HEK293 (cell line): ENCODE measurements at regions not wholly inside any gene's neighbourhood (a gene's known extent, or its start where the extent isn't known, plus 50 kb on each side); places are given as distances from the start of the nearest gene placed in this dataset.

Experiments
- CTCF ChIA-PET: fragments of 350-600 bp; formaldehyde crosslinking; extraction: SDS; loops from one replicate; lab custom pipeline; 2021; ENCODE audit warnings: antibody characterized with exemption; lab: Yijun Ruan, JAX
- POLR2A ChIA-PET: fragments of 300-600 bp; formaldehyde crosslinking; extraction: SDS; loops from one replicate; lab custom pipeline; 2020; ENCODE audit warnings: antibody characterized with exemption, inconsistent platforms; lab: Yijun Ruan, JAX
- H3K27ac ChIP-seq: fragments of 200-500 bp; sonication (Bioruptor generic); 2 replicates; pipeline ENCODE4 v1.5.1; 2014; ENCODE audit warnings: low read depth, low read length, control low read depth, inconsistent platforms; ENCODE audit errors: extremely low read depth
- H3K36me3 ChIP-seq, 2 experiments: fragments of 200-500 bp in 1 of 2; sonication (Bioruptor generic) in 1 of 2; 1 replicate in 1 of 2; 2 replicates in 1 of 2; pipeline ENCODE4 v1.5.1; 2014 to 2017; ENCODE audit warnings: inconsistent platforms in 2 of 2, low read length in 2 of 2; ENCODE audit not compliant: control insufficient read depth in 2 of 2, insufficient read depth in 1 of 2
- H3K4me1 ChIP-seq: fragments of 200-500 bp; sonication (Bioruptor generic); 2 replicates; pipeline ENCODE4 v1.5.1; 2014; ENCODE audit warnings: mild to moderate bottlenecking, low read length, inconsistent platforms; ENCODE audit not compliant: control insufficient read depth, insufficient read depth
- H3K4me3 ChIP-seq: 2 replicates; pipeline ENCODE4 v1.5.1; 2011; ENCODE audit warnings: low read depth, mild to moderate bottlenecking, control low read depth, low read length, moderate library complexity
- H3K9me3 ChIP-seq: fragments of 200-500 bp; sonication (Bioruptor generic); 2 replicates; pipeline ENCODE4 v1.5.1; 2014; ENCODE audit warnings: low read depth, low read length, inconsistent platforms; ENCODE audit not compliant: control insufficient read depth, insufficient read depth
- BCL11A ChIP-seq: fragments of 450-650 bp; formaldehyde crosslinking; IDR thresholded peaks from 2 replicates; pipeline ENCODE4 v1.5.1; 2016; ENCODE audit warnings: low read depth, missing biosample characterization, missing genetic modification characterization
- HOXC10 ChIP-seq: sonication (generic); formaldehyde crosslinking; IDR thresholded peaks from 2 replicates; pipeline ENCODE4 v1.8.1; 2023; ENCODE audit warnings: mild to moderate bottlenecking, missing genetic modification reagents
- HOXD13 ChIP-seq: sonication (generic); formaldehyde crosslinking; IDR thresholded peaks from 2 replicates; pipeline ENCODE4 v1.8.0; 2022; ENCODE audit warnings: missing genetic modification reagents, borderline replicate concordance
- KLF1 ChIP-seq: fragments of 450-650 bp; formaldehyde crosslinking; IDR thresholded peaks from 2 replicates; pipeline ENCODE4 v1.5.1; 2016; ENCODE audit warnings: missing biosample characterization, missing genetic modification characterization
- MEIS1 ChIP-seq: sonication (generic); formaldehyde crosslinking; IDR thresholded peaks from 2 replicates; pipeline ENCODE4 v1.8.1; 2022; ENCODE audit warnings: missing genetic modification reagents, mild to moderate bottlenecking, borderline replicate concordance
- SCRT2 ChIP-seq: fragments of 450-650 bp; formaldehyde crosslinking; IDR thresholded peaks from 2 replicates; pipeline ENCODE4 v1.5.1; 2016; ENCODE audit warnings: missing biosample characterization, missing genetic modification characterization
- YY2 ChIP-seq: fragments of 450-650 bp; formaldehyde crosslinking; IDR thresholded peaks from 2 replicates; pipeline ENCODE4 v1.5.1; 2016; ENCODE audit warnings: missing biosample characterization, missing genetic modification characterization
- ZBTB17 ChIP-seq: fragments of 450-650 bp; formaldehyde crosslinking; IDR thresholded peaks from 2 replicates; pipeline ENCODE4 v1.5.1; 2016; ENCODE audit warnings: missing biosample characterization, missing genetic modification characterization
- ZBTB7A ChIP-seq: fragments of 450-650 bp; formaldehyde crosslinking; IDR thresholded peaks from 2 replicates; pipeline ENCODE4 v1.5.1; 2016; ENCODE audit warnings: low read depth, missing biosample characterization, missing genetic modification characterization
- ZBTB8A ChIP-seq: fragments of 450-650 bp; formaldehyde crosslinking; IDR thresholded peaks from 2 replicates; pipeline ENCODE4 v1.5.1; 2016; ENCODE audit warnings: missing biosample characterization, missing genetic modification characterization
- ZNF169 ChIP-seq: fragments of 450-650 bp; formaldehyde crosslinking; IDR thresholded peaks from 2 replicates; pipeline ENCODE4 v1.5.1; 2016; ENCODE audit warnings: missing biosample characterization, missing genetic modification characterization
- ZNF174 ChIP-seq: fragments of 450-650 bp; formaldehyde crosslinking; IDR thresholded peaks from 2 replicates; pipeline ENCODE4 v1.5.0; 2017; ENCODE audit warnings: missing biosample characterization, mild to moderate bottlenecking, missing genetic modification characterization
- ZNF2 ChIP-seq: fragments of 450-650 bp; formaldehyde crosslinking; IDR thresholded peaks from 2 replicates; pipeline ENCODE4 v1.5.1; 2016; ENCODE audit warnings: missing biosample characterization, missing genetic modification characterization
- ZNF211 ChIP-seq: fragments of 450-650 bp; formaldehyde crosslinking; IDR thresholded peaks from 2 replicates; pipeline ENCODE4 v1.5.1; 2016; ENCODE audit warnings: low read depth, missing biosample characterization, missing genetic modification characterization
- ZNF248 ChIP-seq: fragments of 450-650 bp; formaldehyde crosslinking; IDR thresholded peaks from 2 replicates; pipeline ENCODE4 v1.5.1; 2017; ENCODE audit warnings: missing biosample characterization, missing genetic modification characterization
- ZNF274 ChIP-seq, 2 experiments: fragments of 200-500 bp in 1 of 2; fragments of 450-650 bp in 1 of 2; sonication (Bioruptor generic) in 1 of 2; formaldehyde crosslinking in 1 of 2; IDR thresholded peaks; 2 replicates each; pipeline versions ENCODE4 v1.5.1 to v1.6.1; 2014 to 2016; ENCODE audit warnings: borderline replicate concordance in 1 of 2, inconsistent platforms in 1 of 2, low read length in 1 of 2, missing biosample characterization in 1 of 2, missing genetic modification characterization in 1 of 2
- ZNF366 ChIP-seq: fragments of 450-650 bp; formaldehyde crosslinking; conservative IDR thresholded peaks from 2 replicates; pipeline ENCODE4 v1.5.1; 2016; ENCODE audit warnings: missing biosample characterization, missing genetic modification characterization
- ZNF391 ChIP-seq: fragments of 450-650 bp; formaldehyde crosslinking; IDR thresholded peaks from 2 replicates; pipeline ENCODE4 v1.5.1; 2016; ENCODE audit warnings: low read depth, missing biosample characterization, missing genetic modification characterization, borderline replicate concordance
- ZNF423 ChIP-seq: fragments of 450-650 bp; formaldehyde crosslinking; IDR thresholded peaks from 2 replicates; pipeline ENCODE4 v1.5.1; 2016; ENCODE audit warnings: missing biosample characterization, missing genetic modification characterization
- ZNF514 ChIP-seq: fragments of 450-650 bp; formaldehyde crosslinking; IDR thresholded peaks from 2 replicates; pipeline ENCODE4 v1.5.1; 2016; ENCODE audit warnings: missing biosample characterization, missing genetic modification characterization
- ZNF623 ChIP-seq: fragments of 450-650 bp; formaldehyde crosslinking; IDR thresholded peaks from 2 replicates; pipeline ENCODE4 v1.5.1; 2016; ENCODE audit warnings: missing biosample characterization, missing genetic modification characterization
- ZNF654 ChIP-seq: fragments of 450-650 bp; formaldehyde crosslinking; IDR thresholded peaks from 2 replicates; pipeline ENCODE4 v1.5.1; 2016; ENCODE audit warnings: low read depth, missing biosample characterization, missing genetic modification characterization
- ZNF658 ChIP-seq: fragments of 450-650 bp; formaldehyde crosslinking; IDR thresholded peaks from 2 replicates; pipeline ENCODE4; 2016; ENCODE audit warnings: missing biosample characterization, missing genetic modification characterization
- ZNF76 ChIP-seq: fragments of 450-650 bp; formaldehyde crosslinking; IDR thresholded peaks from 2 replicates; pipeline ENCODE4; 2016; ENCODE audit warnings: low read depth, missing biosample characterization, missing genetic modification characterization, borderline replicate concordance
- ZNF777 ChIP-seq: fragments of 450-650 bp; formaldehyde crosslinking; IDR thresholded peaks from 2 replicates; pipeline ENCODE4 v1.5.1; 2017; ENCODE audit warnings: missing biosample characterization, missing genetic modification characterization, borderline replicate concordance
- TF ChIP-seq, protein P1 (sequence below): fragments of 450-650 bp; formaldehyde crosslinking; IDR thresholded peaks from 2 replicates; pipeline ENCODE4 v1.5.1; 2016; ENCODE audit warnings: missing biosample characterization, missing genetic modification characterization
- TF ChIP-seq, protein P2 (sequence below): fragments of 450-650 bp; formaldehyde crosslinking; IDR thresholded peaks from 2 replicates; pipeline ENCODE4 v1.5.1; 2017; ENCODE audit warnings: missing biosample characterization, missing genetic modification characterization
- TF ChIP-seq, protein P3 (sequence below): fragments of 450-650 bp; formaldehyde crosslinking; IDR thresholded peaks from 2 replicates; pipeline ENCODE4 v1.5.1; 2016; ENCODE audit warnings: missing biosample characterization, missing genetic modification characterization
- TF ChIP-seq, protein P4 (sequence below): fragments of 450-650 bp; formaldehyde crosslinking; optimal IDR thresholded peaks from 2 replicates; pipeline ENCODE3; 2016; ENCODE audit warnings: missing biosample characterization, mild to moderate bottlenecking, missing genetic modification characterization
- TF ChIP-seq, protein P5 (sequence below): fragments of 450-650 bp; formaldehyde crosslinking; IDR thresholded peaks from 2 replicates; pipeline ENCODE4 v1.5.1; 2016; ENCODE audit warnings: missing biosample characterization, missing genetic modification characterization

DNA sequence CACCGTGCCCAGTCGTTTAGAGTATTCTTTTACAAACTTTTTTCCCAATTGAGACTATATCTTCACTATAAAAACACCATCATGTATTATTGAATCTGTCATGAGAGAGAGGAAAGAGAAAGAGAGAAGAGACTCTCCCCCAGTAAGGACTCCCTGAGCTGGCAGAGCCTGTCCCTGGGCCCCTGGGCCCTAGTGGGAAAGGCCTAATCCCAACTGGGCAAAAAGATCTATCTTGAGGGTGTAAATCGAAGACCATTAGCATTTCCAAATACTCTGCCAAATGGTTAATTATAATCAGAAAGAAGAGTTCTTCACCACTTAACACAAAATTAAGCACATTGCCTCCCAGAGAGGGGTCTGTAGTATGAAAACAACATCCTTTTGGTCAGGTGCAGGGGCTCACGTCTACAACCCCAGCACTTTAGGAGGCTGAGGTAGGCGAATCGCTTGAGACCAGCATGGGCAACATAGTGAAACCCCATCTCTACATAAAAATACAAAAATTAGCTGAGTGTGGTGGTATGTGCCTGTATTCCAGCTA is 108.2 kb downstream of the SKIDA1 start:
- Histone ChIP-seq H3K4me1 (no peaks in the 10 kb centered on the region), H3K36me3 (no peaks in the 10 kb centered on the region), H3K27ac (no peak overlapping the region), H3K4me3 (no peak overlapping the region), H3K9me3 (no peaks in the 10 kb centered on the region)
- POLR2A ChIA-PET = no interaction called here
- CTCF ChIA-PET = no interaction called here
- TF ChIP-seq, protein P1, sequence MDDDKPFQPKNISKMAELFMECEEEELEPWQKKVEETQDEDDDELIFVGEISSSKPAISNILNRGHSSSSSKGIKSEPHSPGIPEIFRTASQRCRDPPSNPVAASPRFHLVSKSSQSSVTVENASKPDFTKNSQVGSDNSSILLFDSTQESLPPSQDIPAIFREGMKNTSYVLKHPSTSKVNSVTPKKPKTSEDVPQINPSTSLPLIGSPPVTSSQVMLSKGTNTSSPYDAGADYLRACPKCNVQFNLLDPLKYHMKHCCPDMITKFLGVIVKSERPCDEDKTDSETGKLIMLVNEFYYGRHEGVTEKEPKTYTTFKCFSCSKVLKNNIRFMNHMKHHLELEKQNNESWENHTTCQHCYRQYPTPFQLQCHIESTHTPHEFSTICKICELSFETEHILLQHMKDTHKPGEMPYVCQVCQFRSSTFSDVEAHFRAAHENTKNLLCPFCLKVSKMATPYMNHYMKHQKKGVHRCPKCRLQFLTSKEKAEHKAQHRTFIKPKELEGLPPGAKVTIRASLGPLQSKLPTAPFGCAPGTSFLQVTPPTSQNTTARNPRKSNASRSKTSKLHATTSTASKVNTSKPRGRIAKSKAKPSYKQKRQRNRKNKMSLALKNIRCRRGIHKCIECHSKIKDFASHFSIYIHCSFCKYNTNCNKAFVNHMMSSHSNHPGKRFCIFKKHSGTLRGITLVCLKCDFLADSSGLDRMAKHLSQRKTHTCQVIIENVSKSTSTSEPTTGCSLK = no peak
- TF ChIP-seq ZNF391 (tag by site-specific recombination) (no peak), ZBTB8A (tag by site-specific recombination) (no peak), ZNF423 (no peak), ZNF514 (tag by site-specific recombination) (no peak), BCL11A (no peak), ZNF169 (no peak), HOXC10 (CRISPR knock-in tag) (no peak), ZBTB7A (tag by site-specific recombination) (no peak), YY2 (tag by site-specific recombination) (no peak), MEIS1 (CRISPR knock-in tag) (no peak)
- TF ChIP-seq, protein P2, sequence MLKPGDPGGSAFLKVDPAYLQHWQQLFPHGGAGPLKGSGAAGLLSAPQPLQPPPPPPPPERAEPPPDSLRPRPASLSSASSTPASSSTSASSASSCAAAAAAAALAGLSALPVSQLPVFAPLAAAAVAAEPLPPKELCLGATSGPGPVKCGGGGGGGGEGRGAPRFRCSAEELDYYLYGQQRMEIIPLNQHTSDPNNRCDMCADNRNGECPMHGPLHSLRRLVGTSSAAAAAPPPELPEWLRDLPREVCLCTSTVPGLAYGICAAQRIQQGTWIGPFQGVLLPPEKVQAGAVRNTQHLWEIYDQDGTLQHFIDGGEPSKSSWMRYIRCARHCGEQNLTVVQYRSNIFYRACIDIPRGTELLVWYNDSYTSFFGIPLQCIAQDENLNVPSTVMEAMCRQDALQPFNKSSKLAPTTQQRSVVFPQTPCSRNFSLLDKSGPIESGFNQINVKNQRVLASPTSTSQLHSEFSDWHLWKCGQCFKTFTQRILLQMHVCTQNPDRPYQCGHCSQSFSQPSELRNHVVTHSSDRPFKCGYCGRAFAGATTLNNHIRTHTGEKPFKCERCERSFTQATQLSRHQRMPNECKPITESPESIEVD (tag by site-specific recombination) = no peak
- TF ChIP-seq, protein P3, sequence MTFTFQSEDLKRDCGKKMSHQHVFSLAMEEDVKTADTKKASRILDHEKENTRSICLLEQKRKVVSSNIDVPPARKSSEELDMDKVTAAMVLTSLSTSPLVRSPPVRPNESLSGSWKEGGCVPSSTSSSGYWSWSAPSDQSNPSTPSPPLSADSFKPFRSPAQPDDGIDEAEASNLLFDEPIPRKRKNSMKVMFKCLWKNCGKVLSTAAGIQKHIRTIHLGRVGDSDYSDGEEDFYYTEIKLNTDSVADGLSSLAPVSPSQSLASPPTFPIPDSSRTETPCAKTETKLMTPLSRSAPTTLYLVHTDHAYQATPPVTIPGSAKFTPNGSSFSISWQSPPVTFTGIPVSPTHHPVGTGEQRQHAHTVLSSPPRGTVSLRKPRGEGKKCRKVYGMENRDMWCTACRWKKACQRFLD (tag by site-specific recombination) = no peak
- TF ChIP-seq, protein P4, sequence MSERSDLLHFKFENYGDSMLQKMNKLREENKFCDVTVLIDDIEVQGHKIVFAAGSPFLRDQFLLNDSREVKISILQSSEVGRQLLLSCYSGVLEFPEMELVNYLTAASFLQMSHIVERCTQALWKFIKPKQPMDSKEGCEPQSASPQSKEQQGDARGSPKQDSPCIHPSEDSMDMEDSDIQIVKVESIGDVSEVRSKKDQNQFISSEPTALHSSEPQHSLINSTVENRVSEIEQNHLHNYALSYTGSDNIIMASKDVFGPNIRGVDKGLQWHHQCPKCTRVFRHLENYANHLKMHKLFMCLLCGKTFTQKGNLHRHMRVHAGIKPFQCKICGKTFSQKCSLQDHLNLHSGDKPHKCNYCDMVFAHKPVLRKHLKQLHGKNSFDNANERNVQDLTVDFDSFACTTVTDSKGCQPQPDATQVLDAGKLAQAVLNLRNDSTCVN (tag by site-specific recombination) = no peak

DNA sequence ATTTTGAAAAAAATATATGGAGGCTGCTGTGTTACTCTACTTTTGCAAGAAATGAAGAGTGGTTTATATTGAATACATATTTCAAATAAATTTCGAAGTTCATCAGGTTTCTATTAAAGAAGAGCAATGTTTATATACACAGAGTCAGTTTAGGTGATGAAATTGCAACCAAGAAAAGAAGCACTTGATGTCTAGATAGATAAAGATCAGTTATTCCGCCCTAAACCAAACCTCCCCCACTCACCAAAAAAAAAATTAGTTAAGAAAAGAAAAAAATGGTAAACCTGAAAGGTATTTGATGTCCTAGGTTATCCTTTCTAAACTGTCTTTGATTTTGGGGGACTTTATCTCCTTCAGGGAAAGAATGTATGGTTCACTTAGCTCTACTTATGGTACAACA is 111.8 kb downstream of the SKIDA1 start:
- ChIA-PET CTCF (interaction anchor here (0.6 kb wide), 1 partner anchor 558 kb away, joined by 3 read pairs; no protein-coding TSS in a partner anchor), POLR2A (no interaction called here)
- Histone ChIP-seq H3K27ac (no peak overlapping the region), H3K9me3 (no peaks in the 10 kb centered on the region), H3K4me3 (no peak overlapping the region), H3K4me1 (no peaks in the 10 kb centered on the region), H3K36me3 (no peaks in the 10 kb centered on the region)
- no peak for TF ChIP-seq ZNF76 (tag by site-specific recombination)
- TF ChIP-seq SCRT2 (tag by site-specific recombination) = no peak
- no peak for TF ChIP-seq ZNF211
- TF ChIP-seq ZNF777 (tag by site-specific recombination) = no peak
- no peak for TF ChIP-seq ZNF174 (tag by site-specific recombination)
- no peak for TF ChIP-seq ZNF623 (tag by site-specific recombination)
- TF ChIP-seq KLF1 (tag by site-specific recombination) = no peak
- no peak for TF ChIP-seq ZNF366 (tag by site-specific recombination)
- TF ChIP-seq, protein P5, sequence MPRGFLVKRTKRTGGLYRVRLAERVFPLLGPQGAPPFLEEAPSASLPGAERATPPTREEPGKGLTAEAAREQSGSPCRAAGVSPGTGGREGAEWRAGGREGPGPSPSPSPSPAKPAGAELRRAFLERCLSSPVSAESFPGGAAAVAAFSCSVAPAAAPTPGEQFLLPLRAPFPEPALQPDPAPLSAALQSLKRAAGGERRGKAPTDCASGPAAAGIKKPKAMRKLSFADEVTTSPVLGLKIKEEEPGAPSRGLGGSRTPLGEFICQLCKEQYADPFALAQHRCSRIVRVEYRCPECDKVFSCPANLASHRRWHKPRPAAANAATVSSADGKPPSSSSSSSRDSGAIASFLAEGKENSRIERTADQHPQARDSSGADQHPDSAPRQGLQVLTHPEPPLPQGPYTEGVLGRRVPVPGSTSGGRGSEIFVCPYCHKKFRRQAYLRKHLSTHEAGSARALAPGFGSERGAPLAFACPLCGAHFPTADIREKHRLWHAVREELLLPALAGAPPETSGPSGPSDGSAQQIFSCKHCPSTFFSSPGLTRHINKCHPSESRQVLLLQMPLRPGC (tag by site-specific recombination) = no peak
- TF ChIP-seq ZNF2 = no peak
- TF ChIP-seq HOXD13 (CRISPR knock-in tag) = no peak
- no peak for TF ChIP-seq ZBTB17
- TF ChIP-seq ZNF274 (IDR thresholded peaks at IDR 0.05; ENCODE audit: low read length) = no peak
- no peak for TF ChIP-seq ZNF274 (tag by site-specific recombination; IDR thresholded peaks at IDR 0.05; ENCODE audit: borderline replicate concordance)
- no peak for TF ChIP-seq ZNF654 (tag by site-specific recombination)
- TF ChIP-seq ZNF248 (tag by site-specific recombination) = no peak
- no peak for TF ChIP-seq ZNF658 (tag by site-specific recombination)
